HG02571 (cell line): ENCODE measurements at regions not wholly inside any gene's neighbourhood (a gene's known extent, or its start where the extent isn't known, plus 50 kb on each side); places are given as distances from the start of the nearest gene placed in this dataset.

ENCODE experiments used
- ATAC-seq: cut with Tn5 transposase; IDR thresholded peaks from one replicate; pipeline ENCODE4 v1.9.1; 2021; ENCODE audit warnings: mild to moderate bottlenecking, moderate library complexity; ENCODE audit not compliant: unreplicated experiment

DNA sequence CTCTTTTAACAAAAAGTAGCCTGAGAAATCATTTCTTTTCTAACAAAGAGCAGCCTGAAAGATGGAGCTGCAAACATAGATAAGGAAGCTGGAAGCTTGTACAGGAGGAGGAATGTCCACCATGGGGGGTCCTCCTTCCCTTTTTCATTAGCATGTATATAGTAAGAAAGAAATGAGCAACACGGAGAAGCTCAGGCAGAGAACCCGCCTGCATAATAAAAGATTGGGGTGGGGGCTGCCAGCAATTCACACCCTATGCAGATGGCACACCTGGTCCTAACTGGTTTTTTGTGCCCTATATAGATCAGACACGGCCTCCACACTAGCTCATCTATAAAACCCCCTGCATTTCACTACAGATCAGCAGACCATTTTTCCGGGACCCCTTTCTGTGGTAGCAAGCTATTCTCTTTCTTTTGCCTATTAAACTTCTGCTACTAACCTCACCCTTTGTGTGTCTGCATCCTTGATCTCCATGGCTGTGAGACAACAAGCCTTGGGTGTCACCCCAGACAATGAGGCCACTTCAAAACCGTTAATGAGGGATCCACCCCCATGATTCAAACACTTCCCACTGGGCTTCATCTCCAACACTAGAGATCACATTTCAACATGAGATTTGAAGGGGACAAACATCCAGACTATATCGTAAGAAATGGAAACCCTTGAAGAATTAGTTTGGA lies 167.5 kb upstream of the FREM2 start:
- no peak for ATAC-seq

DNA sequence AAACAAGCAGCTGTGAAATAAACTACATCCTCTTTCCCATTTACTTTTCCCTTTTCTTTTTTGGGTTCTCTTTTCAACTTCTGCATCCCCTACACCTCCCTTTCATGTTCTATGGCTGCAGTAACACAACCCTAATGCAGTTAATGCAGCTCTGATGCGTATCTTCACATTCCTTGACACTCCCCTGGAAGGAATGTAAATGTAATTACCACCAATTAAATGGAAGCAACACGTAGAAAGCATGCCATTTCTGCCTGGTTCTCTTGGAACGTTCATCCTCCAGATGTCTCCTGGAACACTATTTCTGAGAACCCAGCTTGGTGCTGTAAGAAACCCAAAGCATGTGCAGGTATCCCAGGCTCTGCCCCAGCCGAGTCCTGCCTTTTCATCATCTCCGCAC lies 166.8 kb upstream of the FREM2 start:
- no peak for ATAC-seq

- no peak for ATAC-seq
These were observed 159.7 kb upstream of the FREM2 start for GRCh38 chr13:38527140-38527539.

- ATAC-seq = no peak
These were observed 157.9 kb upstream of the FREM2 start for GRCh38 chr13:38528986-38529385.

DNA sequence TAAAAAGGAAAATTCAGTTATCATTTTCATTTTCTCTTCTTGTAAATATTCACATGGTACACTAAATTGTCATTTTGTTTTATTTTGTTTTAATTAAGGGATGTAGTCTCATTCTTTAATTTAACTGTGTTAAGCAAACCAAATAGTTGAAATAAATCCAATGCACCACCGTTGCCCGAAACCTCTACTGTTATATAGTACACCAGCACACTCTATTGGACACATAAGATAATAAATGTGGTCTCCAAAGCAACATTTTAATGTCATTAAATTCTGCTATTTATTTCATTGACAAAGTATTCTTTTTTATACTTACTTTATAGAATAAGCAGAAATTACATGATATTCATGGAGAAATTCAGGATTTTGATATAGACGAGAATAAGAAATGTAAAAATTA lies 156.4 kb upstream of the FREM2 start:
- ATAC-seq = no peak

DNA sequence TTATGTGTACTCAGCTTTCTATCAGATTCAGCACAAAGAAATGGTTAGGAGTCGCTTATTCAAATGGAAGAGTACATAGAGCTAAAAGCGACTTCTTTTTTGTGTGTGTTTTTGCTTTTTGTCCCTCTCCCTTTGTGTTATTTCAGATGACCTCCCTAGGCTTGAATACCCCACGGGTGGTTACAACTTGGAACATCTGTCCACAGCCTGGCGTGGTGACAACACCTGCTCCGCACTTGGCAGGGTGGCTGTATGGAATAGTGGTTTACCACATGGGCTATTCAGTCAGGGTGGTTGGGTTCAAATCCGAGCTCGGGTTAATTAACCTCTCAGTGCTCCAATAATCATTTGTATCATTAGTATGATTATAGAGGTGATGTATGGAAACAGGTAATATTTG lies 151.6 kb upstream of the FREM2 start:
- no peak for ATAC-seq

GRCh38 chr13:38537051-38537450 lies 149.8 kb upstream of the FREM2 start:
- ATAC-seq = no peak

GRCh38 chr13:38538422-38538821 lies 148.5 kb upstream of the FREM2 start:
- ATAC-seq = no peak

DNA sequence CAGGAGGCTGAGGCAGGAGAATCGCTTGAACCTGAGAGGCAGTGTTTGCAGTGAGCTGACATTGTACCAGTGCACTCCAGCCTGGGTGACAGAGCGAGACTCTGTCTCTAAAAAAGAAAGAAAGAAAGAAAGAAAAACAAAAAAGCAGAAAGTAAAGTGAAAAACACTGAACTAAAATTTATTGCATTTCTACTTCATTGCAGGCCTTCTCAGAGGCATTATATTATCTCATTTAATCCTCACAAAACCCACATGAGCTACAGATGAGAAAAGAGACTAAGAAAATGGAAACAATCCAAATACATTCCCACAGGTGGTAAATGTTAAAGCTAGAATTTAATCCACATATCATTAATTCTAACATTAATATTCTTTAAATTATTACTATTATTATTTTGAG lies 147.2 kb upstream of the FREM2 start:
- no peak for ATAC-seq

- ATAC-seq = no peak
These were observed 144.3 kb upstream of the FREM2 start for GRCh38 chr13:38542601-38543000.

GRCh38 chr13:38543561-38543960 lies 143.3 kb upstream of the FREM2 start:
- ATAC-seq = no peak

DNA sequence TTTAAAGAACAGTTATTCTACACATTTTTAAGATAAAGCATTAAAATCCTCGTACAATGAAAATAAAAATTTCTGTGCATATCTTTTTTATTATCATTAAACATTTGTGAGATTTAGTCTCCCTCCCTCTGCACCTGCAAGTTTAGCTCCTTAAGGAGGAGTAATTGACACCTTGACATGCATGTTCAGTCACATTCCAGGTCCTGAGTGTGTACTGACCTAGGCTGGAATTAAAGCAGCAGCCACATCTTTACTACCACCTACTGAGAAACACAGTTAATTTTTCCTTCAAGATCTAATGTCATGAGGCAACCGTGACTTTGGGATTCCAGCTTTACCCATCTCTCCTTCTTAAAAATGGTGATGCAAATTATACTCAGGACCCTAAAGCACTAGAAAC lies 123.1 kb upstream of the FREM2 start:
- ATAC-seq = no peak

- ATAC-seq = no peak
These were observed 122.4 kb upstream of the FREM2 start for GRCh38 chr13:38564256-38565150.

GRCh38 chr13:38566023-38566422 lies 120.9 kb upstream of the FREM2 start:
- ATAC-seq = no peak

GRCh38 chr13:38566519-38566918 lies 120.4 kb upstream of the FREM2 start:
- ATAC-seq = no peak

- no peak for ATAC-seq
These were observed 116.2 kb upstream of the FREM2 start for GRCh38 chr13:38570706-38571105.

DNA sequence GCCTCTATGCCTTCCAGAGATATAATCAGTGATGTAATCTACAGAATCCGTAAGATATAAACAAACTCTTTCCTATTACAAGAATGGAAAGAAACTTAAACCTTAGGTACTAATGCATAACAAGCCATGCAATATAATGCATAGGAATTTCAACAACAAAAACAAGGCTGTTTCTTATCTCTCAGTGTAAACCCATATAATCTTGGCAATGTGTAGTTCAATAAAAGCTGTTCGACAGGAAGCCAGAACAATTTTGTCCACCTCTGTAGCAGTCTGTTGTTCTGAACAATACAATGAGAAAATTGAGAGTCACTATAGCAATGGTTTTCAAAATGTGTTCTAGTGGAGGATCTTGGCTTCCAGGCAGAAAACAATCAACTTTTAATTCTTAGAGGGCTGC lies 111.5 kb upstream of the FREM2 start:
- no peak for ATAC-seq

DNA sequence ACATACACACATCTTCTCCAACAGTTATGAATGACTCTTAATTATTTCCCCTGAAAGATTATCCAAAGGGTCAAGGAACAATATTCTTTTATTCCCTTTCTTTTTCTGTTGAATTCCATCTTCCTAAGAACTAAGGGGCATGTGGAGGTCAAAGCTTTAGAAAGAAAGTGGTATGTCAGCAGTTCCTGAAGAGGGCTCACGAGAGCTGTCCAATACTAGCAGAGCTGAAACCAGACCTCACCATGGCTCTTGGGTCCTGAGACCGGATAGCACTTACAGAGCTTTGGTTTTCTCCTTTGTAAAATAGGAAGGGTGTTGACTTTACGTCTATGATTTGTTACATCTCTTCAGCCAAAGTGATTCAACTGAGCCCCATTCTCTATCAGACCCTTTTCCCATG lies 109.8 kb upstream of the FREM2 start:
- ATAC-seq = no peak

DNA sequence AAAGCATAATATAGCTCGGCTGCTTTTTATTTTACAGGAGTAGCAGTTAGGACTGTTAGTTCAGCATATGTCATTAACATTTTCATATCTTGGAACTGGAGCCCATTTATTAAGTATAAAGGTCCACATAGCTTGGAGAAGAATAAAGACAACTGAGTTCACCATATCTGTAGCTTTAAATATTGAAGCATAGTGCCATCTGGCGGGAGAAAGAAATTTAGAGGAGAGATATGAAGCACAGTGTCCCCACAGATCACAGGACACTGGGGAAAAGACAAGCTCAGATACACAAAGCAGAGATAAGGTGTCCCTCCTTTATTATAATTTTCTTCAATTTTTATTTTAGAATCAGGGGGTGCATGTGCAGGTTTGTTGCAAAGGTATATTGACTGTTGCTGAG lies 104.7 kb upstream of the FREM2 start:
- ATAC-seq = no peak

- ATAC-seq = no peak
These were observed 96.6 kb upstream of the FREM2 start for GRCh38 chr13:38590230-38590629.

- no peak for ATAC-seq
These were observed 95.9 kb upstream of the FREM2 start for GRCh38 chr13:38590796-38591507.

DNA sequence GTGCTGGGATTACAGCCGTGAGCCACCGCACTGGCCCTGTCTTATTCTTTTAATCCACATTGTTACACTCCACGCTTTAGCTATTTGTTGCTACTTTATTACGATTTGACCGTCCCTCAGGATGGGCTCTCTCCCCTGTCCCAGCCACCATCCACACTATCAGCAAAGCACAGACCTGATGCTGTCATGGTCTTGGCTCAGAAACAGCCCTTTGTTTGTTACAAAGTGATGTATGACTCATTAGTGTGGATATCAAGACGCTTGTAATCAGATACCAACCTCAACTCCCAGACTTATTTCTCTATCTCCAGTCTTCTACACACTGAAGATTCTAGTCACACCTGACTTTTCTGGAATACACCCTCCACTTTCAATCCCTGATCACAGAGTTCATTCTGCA lies 84.6 kb upstream of the FREM2 start:
- ATAC-seq = no peak
